H9 (cell line): ENCODE measurements at regions not wholly inside any gene's neighbourhood (a gene's known extent, or its start where the extent isn't known, plus 50 kb on each side); places are given as distances from the start of the nearest gene placed in this dataset.

Source experiments
- DNase-seq: peaks from one replicate; pipeline ENCODE4 v3.0.0-alpha.2; 2017
- H2AFZ ChIP-seq: one replicate; pipeline ENCODE4 v1.6.1; 2013; ENCODE audit warnings: mild to moderate bottlenecking, low read length, control low read depth, moderate library complexity
- H2AK5ac ChIP-seq: 2 replicates; pipeline ENCODE4 v1.6.1; 2013; ENCODE audit warnings: low read length, control low read depth, mixed read lengths; ENCODE audit not compliant: insufficient read length
- H2BK120ac ChIP-seq: one replicate; pipeline ENCODE4 v1.6.1; 2013; ENCODE audit warnings: low read depth, mild to moderate bottlenecking, low read length, control low read depth, inconsistent platforms; ENCODE audit not compliant: poor library complexity, severe bottlenecking
- H2BK12ac ChIP-seq: 2 replicates; pipeline ENCODE4 v1.6.1; 2013; ENCODE audit warnings: low read length, control low read depth, mixed read lengths, low read depth; ENCODE audit not compliant: insufficient read length
- H2BK15ac ChIP-seq: 2 replicates; pipeline ENCODE4 v1.6.1; 2013; ENCODE audit warnings: low read depth, low read length, control low read depth
- H2BK20ac ChIP-seq: one replicate; pipeline ENCODE4 v1.6.1; 2013; ENCODE audit warnings: low read depth, mild to moderate bottlenecking, low read length, control low read depth, inconsistent platforms; ENCODE audit not compliant: poor library complexity, severe bottlenecking
- H2BK5ac ChIP-seq: 2 replicates; pipeline ENCODE4 v1.6.1; 2013; ENCODE audit warnings: low read length, control low read depth, mixed read lengths; ENCODE audit not compliant: insufficient read length
- H3K14ac ChIP-seq: 2 replicates; pipeline ENCODE4 v1.6.1; 2013; ENCODE audit warnings: low read length, control low read depth; ENCODE audit not compliant: insufficient read depth
- H3K18ac ChIP-seq: 2 replicates; pipeline ENCODE4 v1.6.1; 2013; ENCODE audit warnings: low read depth, mild to moderate bottlenecking, mixed read lengths, low read length, control low read depth; ENCODE audit not compliant: insufficient read length
- H3K23ac ChIP-seq: 2 replicates; pipeline ENCODE4 v1.6.1; 2013; ENCODE audit warnings: low read length, control low read depth, mixed read lengths, low read depth; ENCODE audit not compliant: insufficient read length
- H3K23me2 ChIP-seq: 2 replicates; pipeline ENCODE4 v1.6.1; 2013; ENCODE audit warnings: low read depth, mild to moderate bottlenecking, mixed read lengths, low read length, control low read depth; ENCODE audit not compliant: insufficient read length, poor library complexity, severe bottlenecking
- H3K27ac ChIP-seq: 2 replicates; pipeline ENCODE4 v1.5.1; 2013; ENCODE audit warnings: low read length, control low read depth, mixed read lengths, low read depth; ENCODE audit not compliant: insufficient read length
- H3K27me3 ChIP-seq: 2 replicates; pipeline ENCODE4 v1.6.1; 2013; ENCODE audit warnings: low read length, control low read depth, inconsistent platforms; ENCODE audit not compliant: insufficient read depth
- H3K4ac ChIP-seq: 2 replicates; pipeline ENCODE4 v1.6.1; 2013; ENCODE audit warnings: low read depth, mild to moderate bottlenecking, control low read depth, inconsistent platforms, low read length, moderate library complexity
- H3K4me1 ChIP-seq: 2 replicates; pipeline ENCODE4 v1.6.1; 2013; ENCODE audit warnings: low read length, control low read depth, inconsistent platforms; ENCODE audit not compliant: insufficient read depth
- H3K4me2 ChIP-seq: 2 replicates; pipeline ENCODE4 v1.6.1; 2013; ENCODE audit warnings: low read length, control low read depth, mixed read lengths; ENCODE audit not compliant: insufficient read length, insufficient read depth
- H3K56ac ChIP-seq: 2 replicates; pipeline ENCODE4 v1.6.1; 2013; ENCODE audit warnings: low read depth, mild to moderate bottlenecking, mixed read lengths, low read length, control low read depth; ENCODE audit not compliant: insufficient read length
- H3K79me1 ChIP-seq: 2 replicates; pipeline ENCODE4 v1.6.1; 2013; ENCODE audit warnings: low read depth, mild to moderate bottlenecking, moderate library complexity, low read length, control low read depth, inconsistent platforms; ENCODE audit not compliant: insufficient read depth, poor library complexity, severe bottlenecking
- H3K79me2 ChIP-seq: 2 replicates; pipeline ENCODE4 v1.6.1; 2013; ENCODE audit warnings: low read length, control low read depth, inconsistent platforms; ENCODE audit not compliant: insufficient read depth
- H3K9ac ChIP-seq: 2 replicates; pipeline ENCODE4 v1.6.1; 2013; ENCODE audit warnings: low read length, control low read depth, mixed read lengths; ENCODE audit not compliant: insufficient read length; ENCODE audit errors: extremely low read depth
- H3K9me3 ChIP-seq: one replicate; pipeline ENCODE4 v1.6.1; 2013; ENCODE audit warnings: low read depth, low read length, inconsistent platforms; ENCODE audit not compliant: control insufficient read depth
- H3T11ph ChIP-seq: one replicate; pipeline ENCODE4 v1.6.1; 2013; ENCODE audit warnings: mild to moderate bottlenecking, low read length, control low read depth, inconsistent platforms
- H4K20me1 ChIP-seq: one replicate; pipeline ENCODE4 v1.6.1; 2013; ENCODE audit not compliant: control insufficient read depth, insufficient read length, insufficient read depth
- H4K5ac ChIP-seq: 2 replicates; pipeline ENCODE4 v1.6.1; 2013; ENCODE audit warnings: low read depth, mild to moderate bottlenecking, mixed read lengths, low read length, control low read depth; ENCODE audit not compliant: insufficient read length
- H4K8ac ChIP-seq: replicated peaks from 2 replicates; pipeline ENCODE4 v1.6.1; 2013; ENCODE audit warnings: low read length, control low read depth, mixed read lengths, low read depth; ENCODE audit not compliant: insufficient read length
- H4K91ac ChIP-seq: 2 replicates; pipeline ENCODE4 v1.6.1; 2013; ENCODE audit warnings: low read depth, mild to moderate bottlenecking, moderate library complexity, mixed read lengths, low read length, control low read depth; ENCODE audit not compliant: insufficient read length
- H3K27ac Mint-ChIP-seq, 3 experiments: 2 replicates in 2 of 3; 3 replicates in 1 of 3; pipeline ENCODE4 v1.8.0; 2020 to 2021; ENCODE audit warnings: mixed read lengths in 3 of 3, mild to moderate bottlenecking in 1 of 3, moderate library complexity in 1 of 3
- H3K27me3 Mint-ChIP-seq: 2 replicates; pipeline ENCODE4 v1.8.0; 2021; ENCODE audit warnings: low read depth, mild to moderate bottlenecking, moderate library complexity, mixed read lengths
- H3K36me3 Mint-ChIP-seq, 3 experiments: 2 replicates in 2 of 3; 3 replicates in 1 of 3; pipeline ENCODE4 v1.8.0; 2020 to 2021; ENCODE audit warnings: low read depth in 3 of 3, mixed read lengths in 3 of 3; ENCODE audit not compliant: insufficient read depth in 1 of 3
- H3K4me1 Mint-ChIP-seq, 2 experiments: 2 replicates each; pipeline ENCODE4 v1.8.0; 2020; ENCODE audit warnings: mixed read lengths in 2 of 2
- H3K4me3 Mint-ChIP-seq, 2 experiments: 2 replicates in 1 of 2; 3 replicates in 1 of 2; pipeline ENCODE4 v1.8.0; 2020 to 2021; ENCODE audit warnings: mild to moderate bottlenecking in 2 of 2, mixed read lengths in 2 of 2, moderate library complexity in 1 of 2
- H3K9me3 Mint-ChIP-seq, 2 experiments: 2 replicates in 1 of 2; 3 replicates in 1 of 2; pipeline ENCODE4 v1.8.0; 2020; ENCODE audit warnings: mild to moderate bottlenecking in 2 of 2, mixed read lengths in 2 of 2, moderate library complexity in 1 of 2
- CTCF ChIP-seq: fragments of 200-600 bp; sonication (generic); conservative IDR thresholded peaks from 3 replicates; pipeline ENCODE4 v1.8.0; 2021; ENCODE audit warnings: antibody characterized with exemption, mild to moderate bottlenecking
- WGBS: extraction: QIAGEN DNeasy Blood & Tissue Kit; methylation state at CpG from one replicate; pipeline ENCODE4 v1.1.7; 2013; ENCODE audit warnings: missing lambda C conversion rate, low lambda C conversion rate, mixed read lengths; ENCODE audit not compliant: insufficient read length; ENCODE audit errors: extremely low coverage; 5-methylcytosine and 5-hydroxymethylcytosine counted together

- no CpG with 5 or more reads among the region's 10 CpGs for WGBS
- no peak overlapping the region; the same call in 1 of the 2 replicates for H3K14ac ChIP-seq
- no peaks in the 10 kb centered on the region for H3K23me2 ChIP-seq
- Mint-ChIP-seq H3K36me3 (no peaks in the 10 kb centered on the region; a peak in 1 of 7 replicates), H3K9me3 (peaks cover 7 to 9% of the 10 kb centered on the region in 2 experiments), H3K27me3 (peaks cover 3% of the 10 kb centered on the region), H3K4me1 (peaks cover 7 to 11% of the 10 kb centered on the region in 2 experiments), H3K4me3 (no peak overlapping the region), H3K27ac (no peak overlapping the region; a peak in 1 of 7 replicates)
- H3K27me3 ChIP-seq: no peaks in the 10 kb centered on the region
- H3K79me2 ChIP-seq: no peaks in the 10 kb centered on the region
- H3K56ac ChIP-seq: no peak overlapping the region
- H2BK20ac ChIP-seq: no peak overlapping the region
- no peak overlapping the region for H3K23ac ChIP-seq
- H3K9me3 ChIP-seq: no peaks in the 10 kb centered on the region
- no peaks in the 10 kb centered on the region for H4K20me1 ChIP-seq
- no peak overlapping the region for H3K18ac ChIP-seq
- H2BK5ac ChIP-seq: no peak overlapping the region
- H2BK15ac ChIP-seq: no peak overlapping the region
- H2AK5ac ChIP-seq: no peak overlapping the region
- H3K4ac ChIP-seq: no peak overlapping the region
- no peak overlapping the region for H4K91ac ChIP-seq
- H3K4me1 ChIP-seq: peaks cover 3% of the 10 kb centered on the region; the same call in 1 of the 2 replicates
- no peak overlapping the region for H3K27ac ChIP-seq
- no peak for DNase-seq
- no peak overlapping the region for H3K9ac ChIP-seq
- no peak overlapping the region for H2AFZ ChIP-seq
- H2BK12ac ChIP-seq: no peak overlapping the region
- no peak overlapping the region for H4K5ac ChIP-seq
- TF ChIP-seq CTCF: no peak
- H3K4me2 ChIP-seq: no peak overlapping the region
- no peak overlapping the region for H4K8ac ChIP-seq
- no peak overlapping the region for H2BK120ac ChIP-seq
- H3T11ph ChIP-seq: no peak overlapping the region
- H3K79me1 ChIP-seq: no peaks in the 10 kb centered on the region
Measured at GRCh38 chr5:3155046-3155445, 403.6 kb upstream of the IRX2 start.
